AG04450 (cell line): ENCODE measurements at regions not wholly inside any gene's neighbourhood (a gene's known extent, or its start where the extent isn't known, plus 50 kb on each side); places are given as distances from the start of the nearest gene placed in this dataset.

Experiments
- CTCF ChIA-PET: fragments of 300-600, 350-600 bp; formaldehyde crosslinking; extraction: SDS; loops from one replicate; lab custom pipeline; 2022; ENCODE audit warnings: antibody characterized with exemption, inconsistent platforms; lab: Charles Lee
- POLR2A ChIA-PET: fragments of 350-600 bp; formaldehyde crosslinking; extraction: SDS; loops from one replicate; lab custom pipeline; 2021; ENCODE audit warnings: antibody characterized with exemption, inconsistent platforms; lab: Yijun Ruan, JAX
- DNase-seq: peaks from one replicate; pipeline ENCODE4 v3.0.0-alpha.2; 2011; ENCODE audit warnings: low read depth, low spot score
- H3K27ac ChIP-seq: one replicate; pipeline ENCODE4 v1.5.1; 2012; ENCODE audit warnings: low read depth, low read length, control low read depth
- H3K27me3 ChIP-seq: one replicate; pipeline ENCODE4 v1.6.0; 2012; ENCODE audit warnings: low read length; ENCODE audit not compliant: control insufficient read depth, insufficient read depth
- H3K4me3 ChIP-seq: 2 replicates; pipeline ENCODE4 v1.5.1; 2011; ENCODE audit warnings: mild to moderate bottlenecking, low read depth, low read length, control low read depth
- H3K9me3 ChIP-seq: 2 replicates; pipeline ENCODE4 v1.5.1; 2012; ENCODE audit warnings: low read length; ENCODE audit not compliant: control insufficient read depth, insufficient read depth
- CTCF ChIP-seq: IDR thresholded peaks from 2 replicates; pipeline ENCODE4 v1.5.1; 2011; ENCODE audit warnings: low read depth, low read length, control low read depth, inconsistent platforms

GRCh38 chr5:155455791-155456514 lies 442.4 kb downstream of the KIF4B start:
- Histone ChIP-seq H3K27me3 (no peaks in the 10 kb centered on the region), H3K4me3 (no peak overlapping the region), H3K27ac (no peak overlapping the region), H3K9me3 (peaks cover 16% of the 10 kb centered on the region; the same call in 1 of the 2 replicates)
- no peak for DNase-seq
- POLR2A ChIA-PET = no interaction called here
- CTCF ChIA-PET = no interaction called here
- no peak for TF ChIP-seq CTCF

- CTCF ChIA-PET = no interaction called here
- POLR2A ChIA-PET = no interaction called here
- Histone ChIP-seq H3K9me3 (peaks cover 6% of the 10 kb centered on the region; the same call in 1 of the 2 replicates), H3K27ac (no peak overlapping the region), H3K27me3 (no peaks in the 10 kb centered on the region), H3K4me3 (no peak overlapping the region)
- DNase-seq = no peak
- no peak for TF ChIP-seq CTCF
These were observed 446.4 kb downstream of the KIF4B start for GRCh38 chr5:155459889-155460500.

- ChIA-PET CTCF (no interaction called here), POLR2A (no interaction called here)
- no peak overlapping the region for H3K27ac ChIP-seq
- no peak for DNase-seq
- TF ChIP-seq CTCF = no peak
- H3K4me3 ChIP-seq = no peak overlapping the region
- H3K9me3 ChIP-seq = peaks cover 6% of the 10 kb centered on the region; the same call in 1 of the 2 replicates
- no peaks in the 10 kb centered on the region for H3K27me3 ChIP-seq
These were observed 447.0 kb downstream of the KIF4B start for GRCh38 chr5:155460501-155460931.

GRCh38 chr5:155461304-155461703 lies 447.7 kb downstream of the KIF4B start:
- Histone ChIP-seq H3K9me3 (peaks cover 4% of the 10 kb centered on the region; the same call in 1 of the 2 replicates), H3K27ac (no peak overlapping the region), H3K4me3 (no peak overlapping the region), H3K27me3 (no peaks in the 10 kb centered on the region)
- no peak for TF ChIP-seq CTCF
- ChIA-PET CTCF (no interaction called here), POLR2A (no interaction called here)
- DNase-seq = no peak

GRCh38 chr5:155466851-155467250 lies 453.3 kb downstream of the KIF4B start:
- no peaks in the 10 kb centered on the region for H3K27me3 ChIP-seq
- H3K4me3 ChIP-seq = no peak overlapping the region
- CTCF ChIA-PET = no interaction called here
- peaks cover 7% of the 10 kb centered on the region; the same call in 1 of the 2 replicates for H3K9me3 ChIP-seq
- DNase-seq = no peak
- POLR2A ChIA-PET = no interaction called here
- no peak overlapping the region for H3K27ac ChIP-seq
- TF ChIP-seq CTCF = no peak
